ENCODE measurements at regions not wholly inside any gene's neighbourhood (a gene's known extent, or its start where the extent isn't known, plus 50 kb on each side); places are given as distances from the start of the nearest gene placed in this dataset.

DNA sequence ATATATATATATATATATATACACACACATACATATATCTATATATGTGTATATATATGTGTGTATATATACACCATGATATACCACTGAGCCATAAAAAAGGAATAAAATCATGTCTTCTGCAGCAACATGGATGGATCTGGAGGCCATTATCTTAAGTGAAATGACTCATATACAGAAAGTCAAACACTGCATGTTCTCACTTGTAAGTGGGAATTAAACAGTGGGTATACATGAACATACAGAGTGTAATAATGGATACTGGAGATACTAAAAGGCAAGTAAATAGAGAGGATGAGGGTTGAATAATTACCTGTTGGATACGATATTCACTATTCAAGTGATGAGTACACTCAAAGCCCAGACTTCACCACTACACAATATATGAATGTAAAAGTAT lies 332.6 kb downstream of the SLITRK1 start:
- TF ChIP-seq POLR2AphosphoS5 (IDR thresholded peaks at IDR 0.05; ENCODE audit: borderline replicate concordance, low read depth, low read length) (no peak), EZH2 (IDR thresholded peaks at IDR 0.05) (no peak)

All from SK-N-MC (cell line).